GM20000 (cell line): ENCODE measurements at regions not wholly inside any gene's neighbourhood (a gene's known extent, or its start where the extent isn't known, plus 50 kb on each side); places are given as distances from the start of the nearest gene placed in this dataset.

ENCODE experiments used
- DNase-seq: peaks from one replicate; pipeline ENCODE4 v3.0.0; 2012; ENCODE audit warnings: low spot score
- CTCF ChIP-seq: IDR thresholded peaks from 2 replicates; pipeline ENCODE4 v1.5.1; 2012; ENCODE audit warnings: mild to moderate bottlenecking, control low read depth; ENCODE audit errors: extremely low read depth, missing control alignments

- DNase-seq, result no peak
- no peak for TF ChIP-seq CTCF
These were observed 381.1 kb downstream of the MAN2A1 start for GRCh38 chr5:110070836-110071235.

GRCh38 chr5:110072651-110073050, 382.9 kb downstream of the MAN2A1 start:
- DNase-seq, result no peak
- no peak for TF ChIP-seq CTCF

- TF ChIP-seq CTCF, result no peak
- no peak for DNase-seq
These were observed 383.8 kb downstream of the MAN2A1 start for GRCh38 chr5:110073534-110073933.

DNA sequence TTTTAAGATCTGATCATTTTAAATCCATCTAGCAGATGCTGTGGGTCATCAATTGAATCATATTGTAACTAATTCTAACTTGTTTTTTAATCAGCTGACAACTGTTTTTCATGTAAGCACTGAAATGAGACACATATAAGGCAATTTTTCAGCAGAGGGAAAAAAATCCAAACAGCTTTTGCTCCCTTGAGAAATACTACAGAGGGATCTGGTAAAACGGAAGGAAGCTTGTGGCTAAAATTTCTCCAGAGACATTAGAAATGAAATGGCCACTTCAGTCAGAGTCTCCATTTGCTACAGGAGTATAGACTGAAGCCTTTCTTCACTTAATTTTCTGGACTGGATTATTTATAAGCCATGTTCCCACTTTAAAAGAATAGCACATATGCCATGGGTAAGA, 385.9 kb downstream of the MAN2A1 start:
- no peak for TF ChIP-seq CTCF
- no peak for DNase-seq

DNA sequence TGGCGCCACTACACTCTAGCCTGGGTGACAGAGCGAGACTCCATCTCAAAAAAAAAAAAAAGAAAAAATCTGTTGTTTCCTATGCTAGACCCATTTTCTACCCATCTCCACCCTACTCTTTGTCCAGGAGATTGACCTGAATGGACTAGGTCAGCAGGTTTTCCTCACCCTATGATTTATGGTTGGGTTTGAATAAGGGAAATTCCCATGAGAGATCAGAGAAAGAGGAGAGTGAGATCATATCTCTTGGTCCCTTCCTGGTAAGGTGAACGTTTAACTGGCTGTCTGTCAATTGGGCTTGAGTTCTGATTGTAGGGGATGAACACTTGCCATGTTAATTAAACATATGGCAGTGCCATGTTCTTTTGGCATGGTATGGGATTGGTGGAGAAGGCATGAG, 387.4 kb downstream of the MAN2A1 start:
- DNase-seq, result no peak
- TF ChIP-seq CTCF, result no peak

GRCh38 chr5:110082194-110082593, 392.5 kb downstream of the MAN2A1 start:
- TF ChIP-seq CTCF, result no peak
- DNase-seq, result no peak

- no peak for DNase-seq
- no peak for TF ChIP-seq CTCF
These were observed 393.1 kb downstream of the MAN2A1 start for GRCh38 chr5:110082863-110083262.
